PFSK-1 (cell line): ENCODE measurements at regions not wholly inside any gene's neighbourhood (a gene's known extent, or its start where the extent isn't known, plus 50 kb on each side); places are given as distances from the start of the nearest gene placed in this dataset.

Experiments
- POLR2AphosphoS5 ChIP-seq: IDR thresholded peaks from 2 replicates; pipeline ENCODE4 v1.6.1; 2012; ENCODE audit warnings: low read depth, mild to moderate bottlenecking, control low read depth, low read length, moderate library complexity
- REST ChIP-seq, 2 experiments: IDR thresholded peaks; 2 replicates each; pipeline versions ENCODE4 v1.6.1 to v1.8.0; 2011 to 2012; ENCODE audit warnings: low read depth in 2 of 2, low read length in 2 of 2, control low read depth in 1 of 2, inconsistent platforms in 1 of 2, mild to moderate bottlenecking in 1 of 2, moderate library complexity in 1 of 2; ENCODE audit not compliant: insufficient read depth in 1 of 2
- SIN3A ChIP-seq: IDR thresholded peaks from 2 replicates; pipeline ENCODE4 v1.6.1; 2012; ENCODE audit warnings: mild to moderate bottlenecking, low read length, moderate library complexity, borderline replicate concordance; ENCODE audit not compliant: insufficient read depth
- TAF1 ChIP-seq: IDR thresholded peaks from 2 replicates; pipeline ENCODE4 v1.6.1; 2012; ENCODE audit warnings: low read length, control low read depth, borderline replicate concordance; ENCODE audit not compliant: insufficient read depth

GRCh38 chr4:34362654-34363053 lies 1881.7 kb downstream of the ARAP2 start:
- TF ChIP-seq POLR2AphosphoS5 (no peak), REST (IDR thresholded peaks at IDR 0.05; ENCODE audit: insufficient read depth in 1 of 2, low read depth in 2 of 2, low read length in 2 of 2) (no peak), TAF1 (no peak), SIN3A (no peak)
